NCI-H1694 (cell line): ENCODE measurements at regions not wholly inside any gene's neighbourhood (a gene's known extent, or its start where the extent isn't known, plus 50 kb on each side); places are given as distances from the start of the nearest gene placed in this dataset.
A peak's percentile ranks its signal among the peaks of the same experiment; 100 is the strongest.

Source experiments
- DNase-seq: peaks from one replicate; lab custom pipeline; 2025; lab: John Stamatoyannopoulos, UW

GRCh38 chr1:114314098-114314497 lies 160.4 kb upstream of the SYT6 start:
- no peak for DNase-seq

GRCh38 chr1:114310695-114311271 lies 157.1 kb upstream of the SYT6 start:
- DNase-seq, result no peak

GRCh38 chr1:114302821-114303220 lies 149.2 kb upstream of the SYT6 start:
- no peak for DNase-seq

- DNase-seq, result no peak
Measured at GRCh38 chr1:114299331-114299975, 145.8 kb upstream of the SYT6 start.

- no peak for DNase-seq
Measured at GRCh38 chr1:114298008-114298407, 144.3 kb upstream of the SYT6 start.

GRCh38 chr1:114296413-114296812 lies 142.7 kb upstream of the SYT6 start:
- no peak for DNase-seq

GRCh38 chr1:114295321-114295720 lies 141.7 kb upstream of the SYT6 start:
- no peak for DNase-seq

- no peak for DNase-seq
Measured at GRCh38 chr1:114292835-114293234, 139.2 kb upstream of the SYT6 start.

- DNase-seq, result no peak
Measured at GRCh38 chr1:114292194-114292593, 138.5 kb upstream of the SYT6 start.

- DNase-seq, result no peak
Measured at GRCh38 chr1:114290776-114291175, 137.1 kb upstream of the SYT6 start.

GRCh38 chr1:114290341-114290740 lies 136.7 kb upstream of the SYT6 start:
- DNase-seq, result no peak

GRCh38 chr1:114289824-114290223 lies 136.2 kb upstream of the SYT6 start:
- DNase-seq, result no peak

- DNase-seq, result no peak
Measured at GRCh38 chr1:114289306-114289705, 135.6 kb upstream of the SYT6 start.

GRCh38 chr1:114286960-114287359 lies 133.3 kb upstream of the SYT6 start:
- DNase-seq, result no peak

- DNase-seq, result no peak
Measured at GRCh38 chr1:114286179-114286578, 132.5 kb upstream of the SYT6 start.

- DNase-seq, result peak; percentile 93
Measured at GRCh38 chr1:114282751-114283403, 129.2 kb upstream of the SYT6 start.

GRCh38 chr1:114278911-114279310 lies 125.2 kb upstream of the SYT6 start:
- DNase-seq, result no peak

GRCh38 chr1:114278430-114278829 lies 124.8 kb upstream of the SYT6 start:
- no peak for DNase-seq

- no peak for DNase-seq
Measured at GRCh38 chr1:114274621-114275317, 121.1 kb upstream of the SYT6 start.

- no peak for DNase-seq
Measured at GRCh38 chr1:114272593-114272992, 118.9 kb upstream of the SYT6 start.

- no peak for DNase-seq
Measured at GRCh38 chr1:114270718-114271117, 117.0 kb upstream of the SYT6 start.

GRCh38 chr1:114270282-114270681 lies 116.6 kb upstream of the SYT6 start:
- no peak for DNase-seq

GRCh38 chr1:114269539-114269938 lies 115.9 kb upstream of the SYT6 start:
- DNase-seq, result no peak
